GM23338 (cell line): ENCODE measurements at regions not wholly inside any gene's neighbourhood (a gene's known extent, or its start where the extent isn't known, plus 50 kb on each side); places are given as distances from the start of the nearest gene placed in this dataset.

Source experiments
- CTCF ChIP-seq, 2 experiments: fragments of 200-600 bp in 1 of 2; sonication (generic) in 1 of 2; conservative IDR thresholded peaks; 2 replicates each; pipeline versions ENCODE4 v1.5.1 to v1.6.1; 2016 to 2017; ENCODE audit warnings: antibody characterized with exemption in 2 of 2, low read depth in 2 of 2, mild to moderate bottlenecking in 2 of 2, moderate library complexity in 1 of 2
- EZH2 ChIP-seq: fragments of 200-600 bp; sonication (generic); IDR thresholded peaks from one replicate; pipeline ENCODE4 v1.8.0; 2017; ENCODE audit warnings: antibody characterized with exemption, mild to moderate bottlenecking, low read depth; ENCODE audit not compliant: unreplicated experiment
- EZH2phosphoT487 ChIP-seq: fragments of 200-600 bp; sonication (generic); IDR thresholded peaks from one replicate; pipeline ENCODE4 v1.8.1; 2018; ENCODE audit warnings: antibody characterized with exemption; ENCODE audit not compliant: unreplicated experiment
- JUNB ChIP-seq: IDR thresholded peaks from one replicate; pipeline ENCODE4 v1.6.1; 2016; ENCODE audit warnings: antibody characterized with exemption; ENCODE audit not compliant: unreplicated experiment
- POLR2AphosphoS5 ChIP-seq: IDR thresholded peaks from 2 replicates; pipeline ENCODE4 v1.6.1; 2016; ENCODE audit warnings: antibody characterized with exemption, low read depth
- REST ChIP-seq: IDR thresholded peaks from one replicate; pipeline ENCODE4 v1.6.1; 2018; ENCODE audit warnings: antibody characterized with exemption; ENCODE audit not compliant: unreplicated experiment
- ZNF114 ChIP-seq: fragments of 250-450 bp; sonication (Bioruptor Pico); IDR thresholded peaks from 2 replicates; pipeline ENCODE4 v1.5.0; 2020; ENCODE audit warnings: mild to moderate bottlenecking, moderate library complexity
- ZNF331 ChIP-seq: fragments of 250-450 bp; sonication (Bioruptor Pico); IDR thresholded peaks from 2 replicates; pipeline ENCODE4 v1.5.0; 2020; ENCODE audit warnings: low read depth, mild to moderate bottlenecking, moderate library complexity

- no peak for TF ChIP-seq REST
- TF ChIP-seq CTCF (conservative IDR thresholded peaks at IDR 0.05; ENCODE audit: low read depth in 2 of 2): no peak
- TF ChIP-seq ZNF331: no peak
- no peak for TF ChIP-seq EZH2
- no peak for TF ChIP-seq ZNF114
- TF ChIP-seq POLR2AphosphoS5: no peak
- TF ChIP-seq EZH2phosphoT487: no peak
- TF ChIP-seq JUNB: no peak
Measured at GRCh38 chr3:177401375-177401774, 204.1 kb upstream of the TBL1XR1 start.
